Left lobe of liver (tissue), 2 donors: ENCODE measurements at regions not wholly inside any gene's neighbourhood (a gene's known extent, or its start where the extent isn't known, plus 50 kb on each side); places are given as distances from the start of the nearest gene placed in this dataset.
"Not testable (repeated sequence)": the region's sequence is repeated elsewhere in the genome, so short reads cannot be mapped to it uniquely, and the experiment has no call there.

ENCODE experiments used
- ATAC-seq: fragments of 200-7000 bp; cut with Tn5 transposase; one replicate; pipeline ENCODE4 v1.9.1; 2020; ENCODE audit warnings: mild to moderate bottlenecking, moderate library complexity
- DNase-seq: peaks from one replicate; pipeline ENCODE4 v3.0.0-alpha.2; 2020; ENCODE audit warnings: low spot score
- donor health status: DM: no; HTN: no; CAD: no; lungs with moderate emphysema.
- donor health status: DM: no; HTN: yes; CAD: no.

DNA sequence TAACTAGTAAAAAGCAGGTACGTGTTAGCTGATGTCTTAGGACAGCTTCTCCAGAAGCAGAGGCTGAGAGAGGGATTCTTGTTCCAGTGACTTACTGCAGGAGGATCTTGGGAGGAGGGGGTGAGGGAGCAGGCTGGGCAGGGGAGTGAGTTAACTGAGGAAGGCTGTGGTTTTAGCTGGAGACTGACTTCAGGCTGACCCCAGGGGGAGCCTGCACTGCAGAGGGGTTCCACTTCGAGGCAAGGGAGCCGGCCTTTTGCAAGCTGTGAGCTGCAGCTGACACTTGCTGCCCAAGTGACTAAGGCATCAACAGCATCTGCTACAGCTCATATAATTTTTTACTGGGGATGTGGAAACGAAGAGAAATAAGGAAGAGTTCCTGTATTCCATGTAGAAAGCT, 50.4 kb upstream of the SOD1 start:
- no peak for ATAC-seq
- no peak for DNase-seq

DNA sequence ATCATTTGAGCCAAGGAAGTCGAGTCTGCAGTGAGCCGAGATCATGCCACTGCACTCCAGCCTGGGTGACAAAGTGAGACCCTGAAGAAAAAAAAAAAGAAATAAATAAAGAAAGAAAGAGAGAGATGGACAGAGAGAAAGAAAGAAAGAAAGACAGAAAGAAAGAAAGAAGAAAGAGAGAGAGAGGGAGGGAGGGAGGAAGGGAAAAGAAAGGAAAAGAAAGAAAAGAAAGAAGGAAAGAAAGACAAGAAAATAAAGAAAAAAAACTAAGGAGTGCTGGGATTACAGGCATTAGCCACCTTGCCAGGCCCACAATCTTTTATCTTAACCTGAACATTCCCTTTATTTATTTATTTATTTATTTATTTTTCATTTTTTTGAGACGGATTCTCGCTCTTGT, 51.7 kb upstream of the SOD1 start:
- ATAC-seq (no peak), DNase-seq (no peak)

DNA sequence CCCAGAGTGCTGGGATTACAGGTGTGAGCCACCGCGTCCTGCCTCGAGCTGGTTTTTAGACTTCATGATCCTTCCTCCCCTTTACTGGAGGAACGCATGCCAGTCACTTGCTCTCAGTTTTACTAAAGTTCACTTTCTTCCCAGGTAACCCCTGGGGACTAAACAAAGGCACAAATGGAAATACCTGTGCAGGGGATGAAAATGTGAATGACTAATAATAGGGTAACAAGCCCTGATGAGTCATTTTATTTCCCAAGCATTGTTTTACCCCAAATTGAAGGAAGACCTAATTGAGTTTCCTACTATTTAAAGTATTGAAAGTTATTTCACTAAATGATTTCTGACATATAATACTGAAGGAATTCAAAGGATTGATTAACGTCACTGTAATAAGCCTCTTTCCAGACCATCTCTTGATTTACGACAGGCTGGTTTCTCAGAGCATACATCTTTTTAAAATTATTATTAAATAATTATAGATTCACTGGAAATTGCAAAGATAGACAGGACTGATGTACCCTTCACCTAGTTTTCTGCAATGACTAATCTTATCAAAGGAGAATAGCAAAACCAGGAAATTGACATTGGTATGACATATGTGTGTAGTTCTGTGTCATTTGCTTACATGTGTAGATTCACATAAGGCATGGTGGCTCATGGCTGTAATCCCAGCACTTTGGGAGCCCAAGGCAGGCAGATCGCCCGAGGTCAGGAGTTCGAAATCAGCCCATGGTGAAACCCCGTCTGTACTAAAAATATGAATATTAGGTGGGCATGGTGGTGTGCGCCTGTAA, 53.2 kb upstream of the SOD1 start:
- DNase-seq, result no peak
- ATAC-seq, result no peak

DNA sequence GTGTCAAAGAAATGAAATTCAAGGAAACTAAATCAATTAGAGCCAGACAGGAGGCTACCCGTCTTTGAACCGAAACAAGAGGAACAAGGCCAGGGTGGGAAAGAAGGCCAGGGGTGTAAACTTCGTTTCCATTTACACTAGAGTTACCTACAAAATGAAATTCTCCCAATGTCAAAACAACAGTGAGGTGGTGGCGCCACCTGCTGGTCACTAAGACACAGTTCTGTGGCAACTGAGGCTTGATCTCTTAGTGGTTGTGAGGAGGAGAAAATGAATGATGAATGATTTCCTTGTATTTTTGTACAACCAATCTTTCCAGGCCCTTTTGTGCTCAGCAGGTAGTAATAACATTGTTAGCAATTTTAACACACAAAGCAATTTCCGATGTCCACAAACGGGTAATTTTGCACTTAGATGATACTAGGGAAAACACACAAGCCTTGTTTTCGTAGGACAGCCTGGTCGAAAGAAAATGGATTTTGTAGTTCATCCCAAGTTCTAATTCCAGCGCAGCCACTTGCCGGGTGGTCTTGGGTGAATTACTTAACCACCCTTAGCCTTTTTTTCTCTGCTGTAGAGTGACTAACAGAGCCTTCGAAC, 54.8 kb upstream of the SOD1 start:
- ATAC-seq, result peak; percentile 96
- peak; percentile 60 for DNase-seq

DNA sequence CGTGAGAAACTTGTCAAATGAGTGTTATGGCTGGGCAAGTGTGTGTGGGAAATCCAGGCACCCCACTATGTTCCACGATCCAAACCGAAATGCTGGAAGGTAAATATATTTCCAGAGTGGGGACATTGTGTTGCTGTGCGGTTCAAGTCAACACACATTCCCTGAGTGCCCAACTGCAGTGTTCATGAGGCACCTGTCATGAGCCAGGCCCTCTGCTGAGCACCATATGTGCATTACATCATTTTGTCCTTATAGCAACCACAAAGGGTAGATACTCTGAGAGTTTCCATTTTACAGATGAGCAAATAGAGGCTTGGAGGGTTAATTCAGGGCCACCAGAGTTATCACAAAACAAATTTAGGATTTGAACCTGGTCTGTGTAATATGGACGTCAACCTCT, 59.9 kb upstream of the SOD1 start:
- no peak for ATAC-seq

DNA sequence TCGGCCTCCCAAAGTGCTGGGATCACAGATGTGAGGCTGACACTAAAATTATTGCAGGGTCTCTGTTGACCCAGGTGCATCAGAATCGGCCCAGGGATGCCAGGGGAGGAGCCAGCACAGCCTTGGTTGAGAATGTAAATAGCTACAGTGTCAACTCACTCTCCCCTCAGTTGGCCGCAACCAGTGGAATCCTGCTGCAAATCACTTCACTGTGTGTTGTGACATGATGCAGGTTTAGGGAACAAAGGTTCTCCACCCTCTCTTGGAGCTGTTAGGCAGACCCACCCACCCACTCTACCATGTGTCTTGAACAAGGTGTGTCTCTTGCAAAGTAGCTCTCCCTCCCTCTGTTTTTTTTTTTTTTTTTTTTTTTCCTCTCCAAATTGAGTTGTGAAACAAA, 60.5 kb upstream of the SOD1 start:
- no peak for DNase-seq

More for the DNA sequence above, 59.9 kb upstream of the SOD1 start:
- DNase-seq, result no peak

DNA sequence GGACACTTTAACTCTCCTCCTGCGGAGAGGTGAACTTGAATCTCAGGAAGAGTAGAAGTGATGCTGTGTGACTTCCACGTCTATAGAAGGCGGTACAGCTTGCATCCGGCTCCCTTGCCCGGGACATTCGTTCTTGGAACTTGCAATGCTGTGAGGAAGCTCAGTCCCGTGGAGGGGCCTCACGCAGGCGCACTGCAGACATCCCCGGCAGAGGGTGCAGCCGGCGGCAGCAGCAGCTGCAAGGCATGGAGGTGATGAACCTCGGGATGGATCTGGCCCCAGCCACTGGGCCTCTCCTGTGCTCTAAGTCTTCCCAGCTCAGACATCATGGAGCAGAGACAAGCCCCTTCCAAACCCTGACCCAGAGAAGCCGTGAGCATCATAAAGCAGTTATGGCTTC, 61.8 kb upstream of the SOD1 start:
- DNase-seq (no peak), ATAC-seq (no peak)

More for the DNA sequence above, 60.5 kb upstream of the SOD1 start:
- ATAC-seq, result no peak

DNA sequence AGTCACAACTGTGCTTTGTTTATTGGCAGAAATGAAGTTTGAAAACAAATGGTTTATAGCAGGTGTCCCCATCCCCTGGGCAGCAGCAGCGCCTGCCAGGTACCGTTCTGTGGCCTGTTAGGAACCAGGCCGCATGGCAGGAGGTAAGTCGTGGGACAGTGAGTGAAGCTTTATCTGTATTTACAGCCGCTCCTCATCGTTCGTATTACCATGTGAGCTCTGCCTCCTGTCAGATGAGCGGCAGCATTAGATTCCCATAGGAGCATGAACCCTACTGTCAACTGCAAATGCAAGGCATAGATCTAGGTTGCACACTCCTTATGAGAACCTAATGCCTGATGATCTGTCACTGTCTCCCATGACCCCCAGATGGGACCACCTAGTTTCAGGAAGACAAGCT, 63.4 kb upstream of the SOD1 start:
- DNase-seq, result no peak
- ATAC-seq, result no peak

DNA sequence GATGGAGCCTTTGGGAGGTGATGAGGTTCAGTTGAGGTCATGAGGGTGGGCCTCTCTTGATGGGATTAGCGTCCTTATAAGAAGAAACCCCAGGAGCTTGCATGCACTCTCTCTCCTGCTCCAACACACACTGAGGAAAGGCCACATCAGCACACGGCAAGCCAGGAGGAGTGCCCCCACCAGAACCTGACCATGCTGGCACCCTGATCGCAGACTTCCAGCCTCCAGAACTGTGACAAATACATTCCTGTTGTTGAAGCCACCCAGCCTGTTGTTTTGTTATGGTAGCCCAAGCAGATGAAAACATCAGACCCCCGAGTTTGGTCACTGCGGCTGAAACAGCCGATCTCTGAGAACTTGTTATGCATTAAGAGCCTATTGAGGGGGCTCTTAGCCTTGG, 64.8 kb upstream of the SOD1 start:
- no peak for DNase-seq
- ATAC-seq, result no peak

DNA sequence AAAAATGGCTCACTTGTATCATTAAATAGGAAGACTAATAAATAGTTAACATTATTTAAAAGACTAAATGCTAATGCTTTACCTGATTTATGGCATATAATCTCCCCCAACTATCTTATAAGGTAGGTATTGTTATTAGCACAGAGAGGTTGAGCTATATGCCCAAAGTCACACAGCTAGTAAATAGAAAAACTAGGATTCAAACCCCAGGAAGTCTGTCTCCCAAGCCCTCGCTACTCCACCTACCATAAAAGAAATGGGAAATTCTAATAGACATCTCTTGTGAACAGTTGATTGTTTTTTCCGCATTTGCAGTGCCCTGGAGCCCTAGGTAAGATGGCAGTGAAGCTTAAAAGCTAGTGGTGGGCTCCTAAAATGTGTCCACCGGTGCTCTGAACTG, 65.2 kb upstream of the SOD1 start:
- DNase-seq (no peak), ATAC-seq (no peak)

DNA sequence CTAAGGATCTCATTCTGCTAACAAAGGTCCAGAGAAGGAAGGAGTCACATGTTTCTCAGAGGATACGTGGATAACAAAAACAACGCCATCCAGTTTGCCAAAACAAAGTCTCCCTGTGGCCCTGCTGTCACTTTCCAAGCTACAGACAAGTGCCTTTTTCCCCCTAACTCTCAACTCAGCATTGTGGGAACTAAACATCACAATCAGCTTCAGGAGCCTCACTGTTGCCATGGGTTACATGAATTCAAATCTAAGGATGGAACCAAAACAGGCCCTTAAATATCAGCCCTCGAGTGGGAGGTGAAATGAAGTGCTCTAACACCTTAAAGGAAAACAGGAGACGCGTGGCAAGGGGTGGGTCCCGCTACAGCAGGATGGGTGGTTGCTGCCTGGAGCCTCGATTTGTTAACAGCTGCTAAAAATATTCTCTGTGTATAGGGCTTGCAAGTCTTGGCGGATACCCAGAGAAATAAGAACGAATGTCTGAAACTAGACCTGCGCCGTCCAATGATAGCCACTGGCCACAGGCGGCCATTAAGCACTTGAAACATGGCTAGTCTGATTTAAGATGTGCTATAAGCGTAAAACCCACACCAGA, 66.4 kb upstream of the SOD1 start:
- DNase-seq, result no peak
- peak; percentile 10 for ATAC-seq

DNA sequence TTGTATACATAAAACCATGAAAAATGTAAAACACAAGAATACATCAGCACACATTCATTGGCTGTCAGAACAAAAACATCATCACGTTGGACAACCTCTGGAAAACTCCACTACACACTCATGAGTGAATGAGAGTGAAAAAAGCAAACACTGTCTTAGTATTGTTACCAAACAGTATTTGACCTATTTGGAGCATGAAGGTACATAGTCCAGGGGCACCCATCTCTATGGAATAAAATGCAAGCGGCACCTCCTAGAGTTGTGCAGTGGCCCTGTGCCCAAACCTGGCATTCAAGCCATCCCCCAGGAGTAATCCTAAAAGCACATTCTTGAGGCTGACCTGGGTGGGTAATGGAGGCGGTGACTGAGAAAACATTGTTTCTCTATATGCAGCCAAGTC, 67.0 kb upstream of the SOD1 start:
- no peak for DNase-seq
- peak; percentile 90 for ATAC-seq

DNA sequence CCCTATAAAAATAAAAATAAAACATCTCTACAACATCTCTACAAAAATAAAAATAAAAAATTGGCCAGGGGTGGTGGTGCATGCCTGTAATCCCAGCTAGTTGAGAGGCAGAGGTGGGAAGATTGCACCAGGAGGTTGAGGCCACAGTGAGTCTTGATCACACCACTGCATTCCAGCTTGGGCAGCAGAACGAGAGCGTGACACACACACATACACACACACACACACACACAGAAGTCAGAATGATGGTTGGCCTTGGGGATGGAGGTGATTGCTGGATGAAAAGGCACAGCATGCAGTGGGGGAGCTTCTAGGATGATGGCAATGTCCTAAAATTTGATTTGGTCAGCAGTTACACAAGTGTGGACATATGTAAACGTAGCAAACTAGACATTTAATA, 69.7 kb upstream of the SOD1 start:
- DNase-seq (no peak), ATAC-seq (no peak)

DNA sequence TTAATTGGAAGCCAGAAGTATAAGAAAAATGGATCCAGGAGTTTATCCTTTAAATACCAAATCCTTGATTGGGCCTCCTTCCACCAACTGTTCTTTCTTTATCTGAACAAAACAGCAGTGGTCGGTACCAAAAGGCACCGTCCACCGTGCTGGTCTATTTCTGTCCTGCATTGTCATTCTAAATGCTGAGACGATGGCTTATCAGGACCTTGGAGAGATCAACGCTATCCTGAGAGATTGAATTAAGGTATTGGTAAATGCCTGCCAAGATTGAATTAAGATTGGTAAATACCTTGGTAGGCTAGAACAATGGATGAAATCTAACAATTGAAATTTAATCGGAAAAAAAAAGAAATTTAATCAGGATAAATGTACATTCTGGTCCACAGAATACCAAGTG, 73.4 kb upstream of the SOD1 start:
- ATAC-seq, result no peak
- no peak for DNase-seq

DNA sequence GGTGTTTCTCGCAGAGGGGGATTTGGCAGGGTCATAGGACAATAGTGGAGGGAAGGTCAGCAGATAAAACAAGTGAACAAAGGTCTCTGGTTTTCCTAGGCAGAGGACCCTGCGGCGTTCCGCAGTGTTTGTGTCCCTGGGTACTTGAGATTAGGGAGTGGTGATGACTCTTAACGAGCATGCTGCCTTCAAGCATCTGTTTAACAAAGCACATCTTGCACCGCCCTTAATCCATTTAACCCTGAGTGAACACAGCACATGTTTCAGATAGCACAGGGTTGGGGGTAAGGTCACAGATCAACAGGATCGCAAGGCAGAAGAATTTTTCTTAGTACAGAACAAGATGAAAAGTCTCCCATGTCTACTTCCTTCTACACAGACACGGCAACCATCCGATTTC, 75.6 kb upstream of the SOD1 start:
- DNase-seq, ATAC-seq: not testable (repeated sequence)

DNA sequence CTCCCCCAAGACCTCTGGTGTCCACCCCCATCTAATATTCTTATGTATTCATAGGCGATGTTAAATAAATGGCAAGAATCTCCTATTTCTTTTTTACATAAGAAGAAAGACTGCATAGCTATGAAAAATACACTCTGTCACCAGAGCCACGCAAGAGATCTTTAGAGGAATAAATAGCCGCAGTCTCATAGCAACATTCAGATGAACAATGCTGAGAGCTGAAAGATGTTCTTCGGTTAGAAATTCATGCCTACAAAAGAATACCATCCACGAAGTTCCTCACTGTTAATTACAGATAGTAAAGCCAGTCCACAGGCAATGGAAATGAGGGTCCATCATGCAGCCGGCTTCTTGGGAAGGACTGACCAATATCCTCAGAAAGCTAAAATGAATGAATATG, 76.0 kb upstream of the SOD1 start:
- ATAC-seq (no peak), DNase-seq (no peak)

DNA sequence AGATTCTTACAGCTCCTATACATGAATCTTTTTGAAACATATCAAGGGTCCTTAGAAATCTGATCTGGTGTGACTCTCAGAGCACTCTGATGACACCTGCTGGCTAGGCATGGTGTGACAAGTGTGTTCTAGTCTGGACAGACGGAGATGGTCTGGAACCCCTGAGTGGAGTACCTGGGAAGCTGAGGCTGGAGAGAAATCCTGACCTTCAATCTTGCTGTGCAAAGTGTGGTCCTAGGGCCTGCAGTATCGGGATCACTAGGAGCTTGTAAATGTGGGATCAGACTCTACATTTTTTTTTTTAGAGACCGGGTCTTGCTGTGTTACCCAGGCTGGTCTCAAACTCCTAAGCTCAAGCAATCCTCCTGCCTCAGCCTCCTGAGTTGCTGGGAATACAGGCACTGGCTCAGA, 78.6 kb upstream of the SOD1 start:
- DNase-seq (peak; percentile 66), ATAC-seq (peak; percentile 97)

DNA sequence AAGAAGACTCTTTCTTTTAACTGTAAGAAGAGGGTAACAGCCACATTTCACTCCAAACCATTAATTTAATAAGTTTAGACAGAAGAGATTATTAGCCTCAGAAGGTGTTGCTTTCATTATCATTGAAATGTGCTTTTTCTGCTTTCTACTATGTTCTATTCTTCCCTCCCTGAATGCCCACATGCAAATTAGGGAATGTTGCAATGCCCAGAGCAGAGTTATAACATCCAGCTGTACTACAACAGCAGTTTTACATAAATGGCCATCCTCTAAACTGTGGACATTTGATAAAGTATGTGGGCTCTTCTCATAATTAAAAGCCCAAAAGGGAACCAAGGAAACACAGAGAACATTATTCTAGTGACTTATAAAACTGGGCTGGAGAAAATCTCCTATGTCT, 82.2 kb upstream of the SOD1 start:
- no peak for DNase-seq
- ATAC-seq, result no peak

DNA sequence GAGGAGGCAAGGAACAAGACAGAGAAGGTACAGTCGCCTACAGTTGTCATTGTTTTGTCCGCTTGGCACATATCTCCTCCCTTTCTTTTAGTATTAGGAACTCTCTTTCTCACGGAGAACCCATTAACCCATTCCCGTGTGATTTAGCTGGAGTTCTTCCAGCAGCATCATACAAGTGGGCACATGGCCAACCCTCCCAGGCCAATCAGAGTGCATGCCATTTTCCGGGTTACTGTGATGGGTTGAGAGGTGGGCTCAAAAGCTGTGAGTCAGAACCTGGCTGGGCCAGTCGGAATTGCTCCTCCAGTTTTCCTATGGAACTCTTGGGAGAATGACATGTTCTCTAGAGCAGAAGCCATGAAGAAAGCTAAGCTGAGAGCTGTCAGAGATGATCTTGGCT, 83.1 kb upstream of the SOD1 start:
- DNase-seq (no peak), ATAC-seq (no peak)

DNA sequence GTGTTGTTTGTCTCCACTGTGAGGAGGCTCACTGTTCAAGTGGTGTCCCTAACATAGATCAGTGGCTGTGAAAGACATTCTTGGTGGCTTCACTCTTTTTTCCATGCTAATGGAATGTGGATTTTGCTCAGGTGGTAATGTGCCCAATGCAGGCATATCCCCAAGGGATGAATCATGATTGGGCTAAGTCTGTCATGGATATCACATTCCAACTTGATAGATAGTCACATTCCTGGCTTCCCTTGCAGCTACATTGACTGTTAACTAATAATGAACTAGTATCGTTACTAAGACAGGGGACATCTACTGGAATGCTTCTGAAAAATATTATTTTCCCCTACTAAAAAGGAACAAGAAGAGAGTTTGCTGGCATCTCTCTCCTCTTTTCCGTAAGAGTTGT, 86.3 kb upstream of the SOD1 start:
- DNase-seq (no peak), ATAC-seq (no peak)

DNA sequence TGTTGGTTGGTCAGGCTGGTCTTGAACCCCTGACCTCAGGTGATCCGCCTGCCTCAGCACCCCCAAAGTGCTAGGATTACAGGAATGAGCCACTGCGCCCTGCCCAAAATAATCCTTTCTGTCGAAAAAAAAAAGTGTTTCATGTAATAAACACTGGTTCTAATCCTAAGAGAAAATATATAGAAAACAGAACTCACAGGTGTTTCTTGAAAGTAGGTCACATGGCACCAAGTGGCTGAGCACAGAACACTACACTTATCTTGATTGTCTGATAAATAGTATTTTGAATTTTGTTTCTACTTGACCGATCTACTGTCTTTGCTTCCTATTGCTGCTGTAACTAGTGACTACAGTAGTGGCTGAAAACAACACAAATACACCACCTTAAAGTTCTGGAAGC, 87.6 kb upstream of the SOD1 start:
- ATAC-seq (no peak), DNase-seq (no peak)

DNA sequence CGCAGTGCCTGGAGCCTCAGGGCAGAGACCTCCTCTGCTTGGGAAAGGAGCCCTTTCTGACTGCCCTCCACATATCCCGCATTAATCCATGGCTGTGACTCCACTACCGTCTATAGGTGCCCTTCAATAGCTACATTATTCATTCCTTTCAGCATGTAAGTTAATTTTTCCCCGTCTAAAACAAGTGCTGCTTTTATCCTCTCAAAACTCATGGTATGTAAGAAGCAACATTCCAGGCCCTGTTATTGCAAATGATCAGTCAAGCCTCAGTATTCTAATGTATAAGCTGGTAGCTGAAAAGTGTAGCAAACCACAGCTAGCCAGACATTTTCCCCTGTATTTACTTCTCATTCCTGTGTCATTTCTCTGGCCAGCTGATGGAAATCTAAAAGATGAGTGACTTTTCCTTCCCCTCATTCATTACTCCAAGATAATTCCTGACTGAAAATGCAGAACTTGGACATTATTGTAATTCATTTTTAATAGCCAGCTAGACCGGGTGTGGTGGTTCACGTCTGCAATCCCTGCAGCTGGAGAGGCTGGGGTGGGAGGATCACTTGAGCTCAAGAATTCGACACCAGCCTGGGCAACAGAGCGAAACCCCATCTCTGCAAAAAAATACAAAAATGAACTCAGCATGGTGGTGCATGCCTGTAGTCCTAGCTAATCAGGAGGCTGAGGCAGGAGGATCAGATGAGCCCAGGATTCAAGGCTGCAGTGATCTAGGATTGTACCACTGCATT, 88.5 kb upstream of the SOD1 start:
- DNase-seq, result no peak
- no peak for ATAC-seq
